GM12891 (cell line): ENCODE measurements at regions not wholly inside any gene's neighbourhood (a gene's known extent, or its start where the extent isn't known, plus 50 kb on each side); places are given as distances from the start of the nearest gene placed in this dataset.

Experiments used
- DNase-seq: peaks from one replicate; pipeline ENCODE4 v3.0.0; 2011; ENCODE audit warnings: low spot score; ENCODE audit not compliant: insufficient read length
- FAIRE-seq: peaks from 2 replicates; lab custom pipeline; 2011; peaks lifted over from hg19 to GRCh38; lab: Jason Lieb, UNC
- PAX5 ChIP-seq: IDR thresholded peaks from 2 replicates; pipeline ENCODE4 v1.6.1; 2011; ENCODE audit warnings: low read length, moderate library complexity, mild to moderate bottlenecking; ENCODE audit not compliant: insufficient read depth, severe bottlenecking
- POLR2A ChIP-seq: IDR thresholded peaks from 2 replicates; pipeline ENCODE4 v1.6.1; 2011; ENCODE audit warnings: low read depth, low read length, control low read depth
- POLR2AphosphoS5 ChIP-seq: IDR thresholded peaks from 2 replicates; pipeline ENCODE4 v1.6.1; 2011; ENCODE audit warnings: low read depth, low read length, control low read depth
- POU2F2 ChIP-seq: IDR thresholded peaks from 2 replicates; pipeline ENCODE4 v1.6.1; 2011; ENCODE audit warnings: low read depth, mild to moderate bottlenecking, control low read depth, low read length, moderate library complexity
- SPI1 ChIP-seq: IDR thresholded peaks from 2 replicates; pipeline ENCODE4 v1.6.1; 2011; ENCODE audit warnings: low read depth, low read length, control low read depth
- TAF1 ChIP-seq: IDR thresholded peaks from 2 replicates; pipeline ENCODE4 v1.6.1; 2011; ENCODE audit warnings: low read depth, low read length, control low read depth

DNA sequence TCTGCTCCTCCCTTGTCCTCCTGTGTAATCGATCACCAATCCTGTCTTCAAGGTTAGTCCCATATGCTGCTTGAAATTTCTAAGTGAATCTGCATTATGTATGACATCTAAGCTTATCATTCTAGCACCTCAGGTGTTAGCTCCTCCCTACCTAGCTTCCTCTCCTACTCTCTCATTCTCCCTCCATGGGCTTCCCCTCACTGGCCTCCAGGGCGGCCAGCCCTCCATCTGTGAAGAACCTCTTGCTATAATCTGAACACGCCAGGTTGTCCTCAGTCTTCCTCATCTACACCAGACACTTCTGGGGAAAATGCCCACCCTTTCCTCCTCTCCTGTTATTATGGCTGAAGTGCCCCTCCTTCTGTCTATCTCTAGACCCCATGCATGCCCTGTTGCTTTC, 599.3 kb upstream of the KLF4 start:
- DNase-seq (no peak), FAIRE-seq (no peak)
- TF ChIP-seq SPI1 (no peak), TAF1 (no peak), POLR2AphosphoS5 (no peak), POLR2A (no peak), PAX5 (no peak), POU2F2 (no peak)

DNA sequence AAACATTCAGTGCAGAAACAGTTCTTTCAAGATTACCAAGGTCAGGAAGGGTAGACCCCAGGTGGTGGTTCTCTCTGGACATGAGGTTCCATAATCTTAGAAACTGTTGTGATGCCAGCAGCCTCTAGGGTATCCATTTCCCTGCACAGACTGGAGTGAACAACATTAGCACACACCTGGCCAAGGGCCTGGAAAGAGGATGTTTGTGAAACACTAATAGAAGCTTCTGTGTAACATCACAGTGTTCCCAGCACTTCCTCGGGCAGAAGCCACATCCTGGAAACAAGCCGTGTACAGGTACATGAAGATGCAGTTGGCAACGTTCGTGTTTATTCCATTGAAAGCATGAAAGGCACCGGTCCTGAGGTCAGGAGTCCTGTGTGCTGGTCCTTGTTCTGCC, 598.2 kb upstream of the KLF4 start:
- no peak for TF ChIP-seq SPI1
- DNase-seq (no peak), FAIRE-seq (no peak)

DNA sequence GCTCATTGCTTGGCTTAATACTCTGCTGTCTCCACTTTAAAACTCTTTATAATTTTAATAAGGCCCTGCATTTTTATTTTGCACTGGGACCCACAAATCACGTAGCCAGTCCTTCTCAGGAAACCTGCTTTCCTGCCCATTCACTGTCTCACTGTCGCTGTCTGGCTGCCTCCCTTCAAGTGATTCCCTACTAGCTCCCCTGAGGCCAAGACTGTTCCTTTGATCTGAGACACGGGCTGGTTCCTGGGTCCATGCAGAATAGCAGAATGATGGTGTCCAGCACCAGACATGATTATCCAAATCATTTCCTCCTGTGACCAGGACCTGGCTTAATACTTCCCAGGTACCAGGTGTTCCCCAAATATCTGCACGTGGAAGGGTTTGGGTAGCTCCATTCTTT, 597.1 kb upstream of the KLF4 start:
- TF ChIP-seq PAX5, result no peak
- TF ChIP-seq TAF1, result no peak
- TF ChIP-seq POLR2A, result no peak
- TF ChIP-seq SPI1, result no peak
- no peak for TF ChIP-seq POU2F2
- no peak for TF ChIP-seq POLR2AphosphoS5
- FAIRE-seq (no peak), DNase-seq (no peak)

DNA sequence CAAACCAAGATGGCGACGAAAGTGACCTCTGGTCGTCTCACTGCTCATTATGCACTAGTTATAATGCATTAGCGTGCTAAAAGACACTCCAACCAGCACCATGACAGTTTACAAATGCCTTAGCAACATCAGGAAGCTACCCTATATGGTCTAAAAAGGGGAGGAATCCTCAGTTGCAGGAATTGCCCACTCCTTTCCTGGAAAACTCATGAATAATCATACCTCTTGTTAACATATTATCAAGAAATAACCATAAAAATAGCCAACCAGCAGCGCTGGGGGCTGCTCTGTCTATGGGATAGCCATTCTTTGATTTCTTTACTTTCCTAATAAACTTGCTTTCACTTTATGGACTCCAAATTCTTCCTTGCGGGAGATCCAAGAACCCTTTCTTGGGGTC, 595.7 kb upstream of the KLF4 start:
- DNase-seq (no peak), FAIRE-seq (no peak)
- no peak for TF ChIP-seq POLR2A
- no peak for TF ChIP-seq PAX5
- no peak for TF ChIP-seq POLR2AphosphoS5
- TF ChIP-seq TAF1, result no peak
- no peak for TF ChIP-seq POU2F2

DNA sequence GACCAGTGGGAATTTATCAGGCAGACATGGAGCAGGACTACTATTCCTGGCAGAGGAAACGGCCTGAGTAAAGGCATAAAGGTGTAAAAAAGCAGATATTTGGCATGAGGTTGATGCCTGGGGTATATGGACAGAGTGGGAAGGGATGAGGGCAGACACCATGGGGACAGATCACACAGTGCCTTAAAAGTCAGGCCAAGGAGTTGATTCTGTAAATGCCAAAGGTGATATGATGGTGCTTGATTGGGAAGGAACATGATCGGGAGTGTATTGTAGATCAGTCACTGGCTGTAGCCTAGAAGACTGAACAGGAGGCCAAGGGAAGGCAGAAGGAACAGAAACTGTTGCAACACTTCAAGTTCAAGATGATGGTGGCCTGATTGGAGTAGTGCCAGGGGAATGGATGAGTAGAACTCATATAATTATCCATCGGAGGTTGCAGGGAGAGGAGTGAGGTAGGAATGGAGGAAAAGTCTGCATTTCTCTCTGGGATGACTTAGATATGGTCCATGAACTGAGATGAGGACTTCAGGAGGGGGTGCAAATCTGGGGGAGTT, 594.3 kb upstream of the KLF4 start:
- DNase-seq (no peak), FAIRE-seq (no peak)
- TF ChIP-seq TAF1 (no peak), POU2F2 (no peak), POLR2A (no peak), POLR2AphosphoS5 (no peak), PAX5 (no peak), SPI1 (no peak)

DNA sequence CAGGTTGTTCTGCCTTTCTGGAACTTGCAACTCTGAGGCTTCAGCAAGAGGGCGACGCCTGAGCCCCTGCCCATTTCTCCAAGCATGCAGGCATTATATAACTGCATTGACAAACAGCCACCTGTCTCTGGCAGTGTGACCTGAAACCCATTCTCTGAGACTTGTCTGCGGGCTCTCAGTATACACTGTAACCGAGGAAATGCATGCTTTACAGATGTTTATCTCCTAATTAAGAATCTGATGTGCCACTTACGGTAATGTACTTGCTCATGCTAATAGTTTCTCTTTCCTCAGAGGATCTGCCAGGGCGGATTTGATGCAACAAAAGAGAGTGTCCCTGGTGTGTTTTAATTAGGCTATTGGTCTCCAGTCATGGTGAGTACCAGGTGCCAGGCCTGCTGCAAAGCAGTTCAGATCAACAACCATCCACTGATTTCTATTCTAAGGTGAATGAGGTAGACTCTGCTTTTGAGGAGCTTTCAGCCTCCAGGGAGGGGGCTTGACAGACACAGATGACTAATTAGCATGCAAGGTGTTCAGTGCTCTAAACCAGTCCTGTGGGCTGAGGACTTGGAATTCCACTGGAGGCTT, 593.7 kb upstream of the KLF4 start:
- FAIRE-seq, result no peak
- TF ChIP-seq POU2F2 (no peak), TAF1 (no peak), SPI1 (no peak), POLR2AphosphoS5 (no peak), PAX5 (no peak), POLR2A (no peak)
- no peak for DNase-seq

DNA sequence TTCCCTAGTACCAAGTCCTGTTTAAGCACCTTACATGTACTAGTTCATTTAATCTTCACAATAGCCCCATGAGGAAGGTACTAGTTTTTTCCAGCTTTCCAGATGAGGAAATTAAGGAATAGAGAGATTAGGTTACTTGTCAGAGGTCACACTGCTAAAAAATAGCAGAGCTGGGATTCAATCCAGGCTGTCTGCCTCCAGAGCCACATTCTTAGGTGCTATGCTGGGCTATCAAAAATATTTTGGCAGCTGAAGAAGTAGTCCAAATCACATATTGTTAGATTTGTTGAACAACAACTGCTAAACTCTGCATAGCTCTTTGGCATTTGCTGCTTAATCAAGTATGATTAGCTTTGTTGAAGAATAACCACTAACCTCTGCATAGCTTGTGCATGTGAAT, 591.5 kb upstream of the KLF4 start:
- TF ChIP-seq POLR2AphosphoS5 (no peak), SPI1 (no peak)
- DNase-seq (no peak), FAIRE-seq (no peak)

DNA sequence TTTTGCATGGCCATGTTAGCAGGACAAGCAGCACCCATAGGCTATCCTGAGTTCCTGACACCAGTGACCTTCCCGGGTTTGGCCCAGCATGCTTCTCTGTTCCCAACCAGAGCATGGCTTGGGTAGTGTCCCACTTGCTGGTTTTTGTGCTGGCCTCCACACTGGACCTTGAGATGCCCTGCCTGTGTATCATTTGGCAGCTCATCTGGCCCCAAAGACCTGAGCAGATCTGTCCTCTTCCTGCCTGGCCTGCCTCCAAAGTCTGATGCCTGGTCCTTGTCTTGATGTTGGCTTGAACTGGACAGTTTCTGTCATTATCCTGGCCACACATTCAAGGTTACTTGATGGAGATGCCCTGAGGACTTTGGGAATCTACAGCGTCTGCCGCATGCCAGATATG, 590.7 kb upstream of the KLF4 start:
- TF ChIP-seq POLR2AphosphoS5, result no peak
- no peak for TF ChIP-seq SPI1
- TF ChIP-seq TAF1, result no peak
- TF ChIP-seq POU2F2, result no peak
- no peak for TF ChIP-seq PAX5
- no peak for TF ChIP-seq POLR2A
- DNase-seq (no peak), FAIRE-seq (no peak)

DNA sequence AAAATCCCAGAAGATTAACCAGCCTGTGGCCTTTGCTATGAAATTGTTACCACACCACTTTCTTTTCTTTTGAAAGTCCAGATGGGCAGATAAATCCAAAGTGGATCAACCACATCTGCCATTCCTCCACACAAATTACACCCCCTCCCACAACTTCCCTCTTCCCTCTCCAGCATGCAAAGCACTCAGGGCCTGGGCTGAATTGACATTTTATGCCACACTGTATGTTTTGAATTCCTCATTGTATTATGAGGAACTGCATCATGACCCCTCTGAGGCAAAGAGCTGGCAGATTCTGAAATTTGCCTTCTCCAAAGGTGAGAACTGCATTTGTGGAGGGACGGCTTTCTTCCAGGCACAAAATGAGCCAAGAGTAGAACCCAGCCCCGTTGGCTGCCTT, 589.2 kb upstream of the KLF4 start:
- FAIRE-seq, result no peak
- no peak for DNase-seq
- TF ChIP-seq POLR2A (no peak), POLR2AphosphoS5 (no peak), SPI1 (no peak), PAX5 (no peak), TAF1 (no peak), POU2F2 (no peak)

DNA sequence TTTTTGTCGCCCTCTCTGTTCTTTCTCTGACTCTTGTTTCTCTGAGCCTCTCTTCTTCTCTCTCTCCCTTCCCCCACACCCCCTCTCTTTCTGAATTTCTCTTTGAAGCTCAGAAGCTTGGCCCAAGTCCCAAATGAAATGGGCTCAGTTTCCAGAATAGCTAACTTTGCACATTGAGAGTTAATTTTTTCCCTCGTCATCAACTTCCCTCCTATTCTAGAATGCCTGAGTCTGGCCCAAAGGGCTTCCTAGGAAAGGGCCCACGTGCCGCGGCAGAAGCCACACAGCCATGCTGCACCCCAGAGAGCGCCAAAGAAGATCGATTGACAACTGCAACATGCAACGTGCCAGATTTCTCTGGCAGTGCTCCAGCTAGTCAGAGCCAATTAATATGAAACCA, 588.8 kb upstream of the KLF4 start:
- FAIRE-seq (no peak), DNase-seq (no peak)
- TF ChIP-seq SPI1 (no peak), TAF1 (no peak), POLR2AphosphoS5 (no peak), POLR2A (no peak), POU2F2 (no peak), PAX5 (no peak)
